Hepatocyte (in vitro differentiated cells): ENCODE measurements at regions not wholly inside any gene's neighbourhood (a gene's known extent, or its start where the extent isn't known, plus 50 kb on each side); places are given as distances from the start of the nearest gene placed in this dataset.

Experiments
- EZH2 ChIP-seq: fragments of 200-600 bp; sonication (generic); IDR thresholded peaks from 2 replicates; pipeline ENCODE4 v1.6.1; 2016; ENCODE audit warnings: antibody characterized with exemption, mild to moderate bottlenecking, borderline replicate concordance
- EZH2phosphoT487 ChIP-seq: fragments of 200-600 bp; sonication (generic); IDR thresholded peaks from one replicate; pipeline ENCODE4 v1.6.1; 2018; ENCODE audit warnings: antibody characterized with exemption, mild to moderate bottlenecking, low read depth, moderate library complexity; ENCODE audit not compliant: unreplicated experiment, severe bottlenecking
- TF ChIP-seq, protein P1 (sequence below): fragments of 200-600 bp; sonication (generic); IDR thresholded peaks from 2 replicates; pipeline ENCODE4 v1.5.1; 2016; ENCODE audit warnings: antibody characterized with exemption, mild to moderate bottlenecking; ENCODE audit not compliant: poor library complexity

DNA sequence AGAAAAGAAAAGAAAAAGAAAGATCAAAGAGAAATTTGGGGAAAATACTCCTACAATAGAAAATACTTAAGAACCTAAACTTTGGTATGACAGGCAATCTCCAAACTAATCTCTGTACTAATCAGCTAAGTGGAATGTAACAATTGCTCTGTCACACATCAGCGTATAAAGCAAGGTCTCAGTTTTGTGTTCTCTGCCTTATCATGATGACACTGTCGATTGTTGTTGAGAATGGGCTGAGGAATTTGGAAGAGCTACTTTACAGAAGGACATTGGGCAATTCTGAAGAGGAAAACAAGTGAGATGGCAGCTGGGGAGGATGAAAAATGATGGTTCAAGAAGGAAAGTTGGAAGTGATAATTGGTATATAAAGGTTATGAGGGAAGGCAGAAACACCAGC is 486.0 kb upstream of the HTR2C start:
- TF ChIP-seq, protein P1, sequence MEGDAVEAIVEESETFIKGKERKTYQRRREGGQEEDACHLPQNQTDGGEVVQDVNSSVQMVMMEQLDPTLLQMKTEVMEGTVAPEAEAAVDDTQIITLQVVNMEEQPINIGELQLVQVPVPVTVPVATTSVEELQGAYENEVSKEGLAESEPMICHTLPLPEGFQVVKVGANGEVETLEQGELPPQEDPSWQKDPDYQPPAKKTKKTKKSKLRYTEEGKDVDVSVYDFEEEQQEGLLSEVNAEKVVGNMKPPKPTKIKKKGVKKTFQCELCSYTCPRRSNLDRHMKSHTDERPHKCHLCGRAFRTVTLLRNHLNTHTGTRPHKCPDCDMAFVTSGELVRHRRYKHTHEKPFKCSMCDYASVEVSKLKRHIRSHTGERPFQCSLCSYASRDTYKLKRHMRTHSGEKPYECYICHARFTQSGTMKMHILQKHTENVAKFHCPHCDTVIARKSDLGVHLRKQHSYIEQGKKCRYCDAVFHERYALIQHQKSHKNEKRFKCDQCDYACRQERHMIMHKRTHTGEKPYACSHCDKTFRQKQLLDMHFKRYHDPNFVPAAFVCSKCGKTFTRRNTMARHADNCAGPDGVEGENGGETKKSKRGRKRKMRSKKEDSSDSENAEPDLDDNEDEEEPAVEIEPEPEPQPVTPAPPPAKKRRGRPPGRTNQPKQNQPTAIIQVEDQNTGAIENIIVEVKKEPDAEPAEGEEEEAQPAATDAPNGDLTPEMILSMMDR, result no peak
- TF ChIP-seq EZH2 (no peak), EZH2phosphoT487 (no peak)
